ENCODE measurements at regions not wholly inside any gene's neighbourhood (a gene's known extent, or its start where the extent isn't known, plus 50 kb on each side); places are given as distances from the start of the nearest gene placed in this dataset.

- Histone ChIP-seq H3K27me3 (ENCODE audit: insufficient read depth, low read length) (no peaks in the 10 kb centered on the region), H3K9me3 (ENCODE audit: control insufficient read depth in 1 of 2, low read length in 2 of 2) (no peaks in the 10 kb centered on the region), H3K36me3 (ENCODE audit: insufficient read depth, low read length) (no peaks in the 10 kb centered on the region), H3K4me3 (ENCODE audit: low read length in 2 of 2) (no peak overlapping the region), H3K4me1 (ENCODE audit: insufficient read depth, low read length) (no peaks in the 10 kb centered on the region), H3K27ac (ENCODE audit: low read depth, low read length) (no peak overlapping the region)
- Mint-ChIP-seq H3K36me3 (no peaks in the 10 kb centered on the region), H3K9me3 (peaks cover 0 to 7% (median 0%) of the 10 kb centered on the region in 8 donors), H3K4me3 (no peak overlapping the region), H3K27ac (no peak overlapping the region), H3K4me1 (no peaks in the 10 kb centered on the region), H3K27me3 (no peaks in the 10 kb centered on the region)
- CTCF ChIA-PET (ENCODE audit: partially characterized antibody): no interaction called here
- DNase-seq: no peak
- intact Hi-C loops (cut with micrococcal nuclease): no loop called here
- POLR2A ChIA-PET (ENCODE audit: partially characterized antibody): no interaction called here
Measured at GRCh38 chr5:89265511-89266179, 382.7 kb upstream of the MEF2C start.

GRCh38 chr5:89263846-89264245 lies 380.9 kb upstream of the MEF2C start:
- CTCF ChIA-PET (ENCODE audit: partially characterized antibody): no interaction called here
- Mint-ChIP-seq H3K27me3 (no peaks in the 10 kb centered on the region), H3K4me1 (no peaks in the 10 kb centered on the region), H3K27ac (no peak overlapping the region), H3K9me3 (peaks cover 0 to 7% (median 0%) of the 10 kb centered on the region in 8 donors), H3K4me3 (no peak overlapping the region), H3K36me3 (no peaks in the 10 kb centered on the region)
- intact Hi-C loops (cut with micrococcal nuclease): no loop called here
- POLR2A ChIA-PET (ENCODE audit: partially characterized antibody): no interaction called here
- Histone ChIP-seq H3K27me3 (ENCODE audit: insufficient read depth, low read length) (no peaks in the 10 kb centered on the region), H3K9me3 (ENCODE audit: control insufficient read depth in 1 of 2, low read length in 2 of 2) (no peaks in the 10 kb centered on the region), H3K4me3 (ENCODE audit: low read length in 2 of 2) (no peak overlapping the region), H3K36me3 (ENCODE audit: insufficient read depth, low read length) (no peaks in the 10 kb centered on the region), H3K4me1 (ENCODE audit: insufficient read depth, low read length) (no peaks in the 10 kb centered on the region), H3K27ac (ENCODE audit: low read depth, low read length) (no peak overlapping the region)
- DNase-seq: no peak

DNA sequence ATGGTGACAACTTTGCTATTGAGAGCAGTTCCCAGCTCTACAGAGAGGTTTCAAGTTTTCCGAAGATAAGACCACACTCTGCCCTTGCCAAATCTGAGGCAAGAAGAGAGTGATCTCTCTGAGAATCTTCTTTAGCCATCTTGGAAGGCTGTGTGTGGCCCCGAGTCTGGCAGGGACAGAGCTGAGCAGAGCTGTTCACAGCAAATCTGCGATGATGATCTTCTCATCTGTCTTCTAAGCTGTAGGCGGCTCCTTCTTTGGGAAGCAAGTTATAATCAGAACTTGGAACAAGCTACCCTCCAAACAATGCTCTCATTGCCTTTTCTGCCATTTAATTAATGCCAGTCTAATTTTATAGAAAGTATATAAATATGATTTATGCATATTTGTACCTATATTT lies 379.0 kb upstream of the MEF2C start:
- no peaks in the 10 kb centered on the region for H3K4me1 ChIP-seq (ENCODE audit: insufficient read depth, low read length)
- no peaks in the 10 kb centered on the region for H3K9me3 ChIP-seq (ENCODE audit: control insufficient read depth in 1 of 2, low read length in 2 of 2)
- no peak for DNase-seq
- no peaks in the 10 kb centered on the region for H3K27me3 Mint-ChIP-seq
- no peak overlapping the region for H3K27ac ChIP-seq (ENCODE audit: low read depth, low read length)
- peaks cover 0 to 3% (median 0%) of the 10 kb centered on the region in 8 donors for H3K9me3 Mint-ChIP-seq
- no peaks in the 10 kb centered on the region for H3K27me3 ChIP-seq (ENCODE audit: insufficient read depth, low read length)
- H3K27ac Mint-ChIP-seq: no peak overlapping the region
- CTCF ChIA-PET (ENCODE audit: partially characterized antibody): no interaction called here
- POLR2A ChIA-PET (ENCODE audit: partially characterized antibody): no interaction called here
- H3K4me3 ChIP-seq (ENCODE audit: low read length in 2 of 2): no peak overlapping the region
- intact Hi-C loops (cut with micrococcal nuclease): no loop called here
- no peaks in the 10 kb centered on the region for H3K36me3 ChIP-seq (ENCODE audit: insufficient read depth, low read length)
- no peak overlapping the region for H3K4me3 Mint-ChIP-seq
- no peaks in the 10 kb centered on the region for H3K36me3 Mint-ChIP-seq
- no peaks in the 10 kb centered on the region for H3K4me1 Mint-ChIP-seq

GRCh38 chr5:89260254-89260653 lies 377.3 kb upstream of the MEF2C start:
- H3K4me3 ChIP-seq (ENCODE audit: low read length in 2 of 2): no peak overlapping the region
- ChIA-PET POLR2A (ENCODE audit: partially characterized antibody) (no interaction called here), CTCF (ENCODE audit: partially characterized antibody) (no interaction called here)
- Mint-ChIP-seq H3K27me3 (no peaks in the 10 kb centered on the region), H3K4me3 (no peak overlapping the region), H3K27ac (no peak overlapping the region), H3K9me3 (peaks cover 0 to 4% (median 0%) of the 10 kb centered on the region in 8 donors), H3K36me3 (no peaks in the 10 kb centered on the region), H3K4me1 (no peaks in the 10 kb centered on the region)
- H3K9me3 ChIP-seq (ENCODE audit: control insufficient read depth in 1 of 2, low read length in 2 of 2): no peaks in the 10 kb centered on the region
- no peak for DNase-seq
- H3K4me1 ChIP-seq (ENCODE audit: insufficient read depth, low read length): no peaks in the 10 kb centered on the region
- H3K27me3 ChIP-seq (ENCODE audit: insufficient read depth, low read length): no peaks in the 10 kb centered on the region
- H3K27ac ChIP-seq (ENCODE audit: low read depth, low read length): no peak overlapping the region
- no peaks in the 10 kb centered on the region for H3K36me3 ChIP-seq (ENCODE audit: insufficient read depth, low read length)
- intact Hi-C loops (cut with micrococcal nuclease): no loop called here

DNA sequence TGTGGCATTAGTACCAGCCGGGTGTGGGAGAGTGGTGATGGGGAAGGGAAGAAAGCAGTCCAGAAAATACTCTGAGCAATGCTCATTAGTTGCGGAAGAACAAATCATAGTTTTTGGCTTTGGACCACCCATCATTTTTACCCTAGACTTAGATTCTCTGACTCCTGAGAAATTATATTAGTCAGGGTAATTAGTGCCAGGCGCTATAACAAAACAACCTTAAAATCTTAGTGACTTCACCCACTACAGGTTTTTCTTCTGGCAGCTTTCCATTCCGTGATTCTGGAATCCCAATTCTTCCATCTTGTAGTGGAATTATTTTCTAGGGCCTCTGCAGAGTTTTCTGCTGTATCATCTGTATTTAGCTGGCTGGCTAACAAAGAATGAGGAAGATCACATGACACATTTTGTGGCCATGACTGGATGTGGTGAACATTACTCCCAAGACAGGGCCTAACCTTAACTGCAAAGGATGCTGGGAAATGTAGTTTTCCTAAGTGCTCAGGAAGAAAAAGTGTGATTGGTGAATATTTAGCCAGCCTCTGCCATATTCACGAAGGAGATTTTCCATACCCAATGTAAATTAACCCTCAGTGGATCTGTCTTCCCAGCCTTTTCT lies 373.0 kb upstream of the MEF2C start:
- intact Hi-C loops (cut with micrococcal nuclease): no loop called here
- Histone ChIP-seq H3K9me3 (ENCODE audit: control insufficient read depth in 1 of 2, low read length in 2 of 2) (no peaks in the 10 kb centered on the region), H3K36me3 (ENCODE audit: insufficient read depth, low read length) (no peaks in the 10 kb centered on the region), H3K27me3 (ENCODE audit: insufficient read depth, low read length) (no peaks in the 10 kb centered on the region), H3K27ac (ENCODE audit: low read depth, low read length) (no peak overlapping the region), H3K4me1 (ENCODE audit: insufficient read depth, low read length) (no peaks in the 10 kb centered on the region), H3K4me3 (ENCODE audit: low read length in 2 of 2) (no peak overlapping the region)
- peaks cover 0 to 7% (median 3%) of the 10 kb centered on the region in 8 donors for H3K9me3 Mint-ChIP-seq
- no peaks in the 10 kb centered on the region for H3K36me3 Mint-ChIP-seq
- POLR2A ChIA-PET (ENCODE audit: partially characterized antibody): no interaction called here
- no peaks in the 10 kb centered on the region for H3K27me3 Mint-ChIP-seq
- CTCF ChIA-PET (ENCODE audit: partially characterized antibody): no interaction called here
- H3K4me3 Mint-ChIP-seq: no peak overlapping the region
- no peak overlapping the region for H3K27ac Mint-ChIP-seq
- no peaks in the 10 kb centered on the region for H3K4me1 Mint-ChIP-seq
- DNase-seq: no peak

DNA sequence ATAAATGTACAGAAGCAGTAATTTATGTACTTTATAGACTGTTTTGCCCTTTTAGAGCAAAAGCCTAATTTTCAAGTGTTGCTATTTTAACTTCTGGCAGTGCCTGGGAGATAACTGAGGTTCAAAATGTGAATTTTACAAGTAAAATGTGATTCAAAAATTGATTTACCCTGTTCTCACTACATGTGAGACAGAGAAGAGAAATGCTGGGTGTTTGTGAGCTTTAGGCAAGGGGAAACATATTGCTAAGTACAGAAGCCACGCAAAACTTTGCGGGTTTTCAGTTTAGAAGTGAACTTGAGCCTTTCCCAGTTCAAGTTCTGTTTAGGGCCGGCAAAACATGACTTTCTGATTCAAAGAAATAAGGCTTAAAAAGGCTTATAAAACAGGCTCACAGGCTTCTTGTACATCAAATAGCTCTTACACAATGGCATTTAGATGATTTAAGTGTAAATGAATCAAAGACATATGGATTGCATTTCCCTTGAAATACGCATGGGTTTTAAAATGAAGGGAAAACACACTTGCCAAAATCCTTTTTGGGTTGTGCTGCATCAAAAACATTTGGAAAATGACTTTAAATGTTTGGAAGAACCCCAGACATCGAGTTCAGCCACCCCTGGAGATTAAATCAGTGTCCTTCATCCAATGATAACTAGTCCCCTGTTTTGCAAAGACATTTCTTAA lies 370.8 kb upstream of the MEF2C start:
- intact Hi-C loops (cut with micrococcal nuclease): no loop called here
- H3K27me3 Mint-ChIP-seq: no peaks in the 10 kb centered on the region
- H3K4me1 ChIP-seq (ENCODE audit: insufficient read depth, low read length): no peaks in the 10 kb centered on the region
- H3K27ac Mint-ChIP-seq: no peak overlapping the region
- H3K9me3 Mint-ChIP-seq: peaks cover 0 to 11% (median 3%) of the 10 kb centered on the region in 8 donors
- CTCF ChIA-PET (ENCODE audit: partially characterized antibody): no interaction called here
- H3K4me3 Mint-ChIP-seq: no peak overlapping the region
- H3K36me3 Mint-ChIP-seq: no peaks in the 10 kb centered on the region
- H3K27me3 ChIP-seq (ENCODE audit: insufficient read depth, low read length): no peaks in the 10 kb centered on the region
- H3K27ac ChIP-seq (ENCODE audit: low read depth, low read length): no peak overlapping the region
- no peak overlapping the region for H3K4me3 ChIP-seq (ENCODE audit: low read length in 2 of 2)
- no peaks in the 10 kb centered on the region for H3K9me3 ChIP-seq (ENCODE audit: control insufficient read depth in 1 of 2, low read length in 2 of 2)
- POLR2A ChIA-PET (ENCODE audit: partially characterized antibody): no interaction called here
- no peaks in the 10 kb centered on the region for H3K4me1 Mint-ChIP-seq
- H3K36me3 ChIP-seq (ENCODE audit: insufficient read depth, low read length): no peaks in the 10 kb centered on the region
- no peak for DNase-seq

DNA sequence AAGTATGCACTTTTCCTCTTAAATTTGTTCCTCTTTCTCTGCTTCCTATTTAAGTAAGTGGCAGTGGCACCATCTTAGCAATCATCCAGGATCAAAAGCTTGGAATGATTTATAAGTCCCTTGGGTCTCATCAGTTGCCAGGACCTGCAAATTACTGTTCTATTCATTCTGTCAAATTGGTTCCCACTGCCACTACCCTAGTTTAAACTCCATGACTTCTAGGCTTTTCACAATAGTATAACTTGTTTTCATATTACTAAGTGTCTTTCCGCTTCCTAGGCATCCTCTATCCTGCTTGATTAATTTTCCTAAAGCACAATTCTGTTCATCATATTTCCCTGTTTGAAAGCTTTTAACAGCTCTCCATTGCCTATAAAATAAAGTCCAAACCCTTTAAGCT lies 363.9 kb upstream of the MEF2C start:
- CTCF ChIA-PET (ENCODE audit: partially characterized antibody): no interaction called here
- Mint-ChIP-seq H3K27ac (no peak overlapping the region), H3K9me3 (peaks cover 0 to 4% (median 2%) of the 10 kb centered on the region in 8 donors), H3K4me3 (no peak overlapping the region), H3K4me1 (no peaks in the 10 kb centered on the region), H3K36me3 (no peaks in the 10 kb centered on the region), H3K27me3 (no peaks in the 10 kb centered on the region)
- Histone ChIP-seq H3K9me3 (ENCODE audit: control insufficient read depth in 1 of 2, low read length in 2 of 2) (no peaks in the 10 kb centered on the region), H3K27me3 (ENCODE audit: insufficient read depth, low read length) (no peaks in the 10 kb centered on the region), H3K27ac (ENCODE audit: low read depth, low read length) (no peak overlapping the region), H3K36me3 (ENCODE audit: insufficient read depth, low read length) (no peaks in the 10 kb centered on the region), H3K4me3 (ENCODE audit: low read length in 2 of 2) (no peak overlapping the region), H3K4me1 (ENCODE audit: insufficient read depth, low read length) (no peaks in the 10 kb centered on the region)
- no peak for DNase-seq
- POLR2A ChIA-PET (ENCODE audit: partially characterized antibody): no interaction called here
- intact Hi-C loops (cut with micrococcal nuclease): no loop called here
